Mucosa of rectum (tissue), 2 donors: ENCODE measurements at regions not wholly inside any gene's neighbourhood (a gene's known extent, or its start where the extent isn't known, plus 50 kb on each side); places are given as distances from the start of the nearest gene placed in this dataset.

Source experiments
- H3K27ac ChIP-seq, 2 donors: one replicate each; pipeline ENCODE4 v1.7.0; 2013; ENCODE audit warnings: inconsistent platforms in 2 of 2, low read depth in 2 of 2, low read length in 2 of 2
- H3K27me3 ChIP-seq, 2 donors: one replicate each; pipeline ENCODE4 v1.7.0; 2013; ENCODE audit warnings: low read length in 2 of 2; ENCODE audit not compliant: control insufficient read depth in 2 of 2, insufficient read depth in 2 of 2
- H3K36me3 ChIP-seq, 2 donors: one replicate each; pipeline ENCODE4 v1.7.0; 2013; ENCODE audit warnings: low read length in 2 of 2; ENCODE audit not compliant: control insufficient read depth in 2 of 2, insufficient read depth in 2 of 2
- H3K4me1 ChIP-seq, 2 donors: one replicate each; pipeline ENCODE4 v1.7.0; 2013; ENCODE audit warnings: low read length in 2 of 2, mild to moderate bottlenecking in 1 of 2; ENCODE audit not compliant: control insufficient read depth in 2 of 2, insufficient read depth in 2 of 2
- H3K4me3 ChIP-seq, 2 donors: one replicate each; pipeline ENCODE4 v1.7.0; 2013; ENCODE audit warnings: low read length in 2 of 2
- H3K9ac ChIP-seq, 2 donors: one replicate each; pipeline ENCODE4 v1.7.0; 2013; ENCODE audit warnings: low read length in 2 of 2, low read depth in 1 of 2, mild to moderate bottlenecking in 1 of 2
- H3K9me3 ChIP-seq, 2 donors: one replicate each; pipeline ENCODE4 v1.7.0; 2013; ENCODE audit warnings: low read length in 2 of 2; ENCODE audit not compliant: control insufficient read depth in 2 of 2
- donor health status: healthy.
- donor health status: Normal muscosa, but diverticular disease.

DNA sequence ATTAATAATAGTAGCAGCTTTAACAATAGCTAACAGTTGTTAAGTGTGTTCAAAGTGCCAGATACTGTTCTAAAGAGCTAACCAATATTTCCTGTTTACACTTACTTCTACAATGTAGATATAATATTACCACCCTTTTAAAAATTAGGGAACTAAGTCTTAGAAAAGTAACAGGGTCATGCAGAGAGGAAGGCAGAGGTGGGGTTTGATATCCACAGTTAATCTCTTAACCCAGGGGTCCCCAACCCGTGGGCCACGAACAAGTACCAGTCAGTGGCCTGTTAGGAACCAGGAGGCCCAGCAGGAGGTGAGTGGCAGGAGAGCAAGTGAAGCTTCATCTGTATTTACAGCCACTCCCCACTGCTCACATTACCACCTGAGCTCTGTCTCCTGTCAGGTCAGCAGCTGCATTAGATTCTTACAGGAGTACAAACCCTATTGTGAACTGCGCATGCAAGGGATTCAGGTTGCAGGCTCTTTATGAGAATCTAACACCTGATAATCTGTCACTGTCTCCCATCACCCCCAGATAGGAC, 89.1 kb downstream of the ACTL7B start:
- no peak overlapping the region for H3K4me3 ChIP-seq
- H3K27ac ChIP-seq, result no peak overlapping the region
- no peaks in the 10 kb centered on the region for H3K27me3 ChIP-seq
- H3K9me3 ChIP-seq, result peaks cover 0 to 2% of the 10 kb centered on the region in 2 donors
- H3K9ac ChIP-seq, result no peak overlapping the region
- H3K36me3 ChIP-seq, result no peaks in the 10 kb centered on the region
- H3K4me1 ChIP-seq, result no peaks in the 10 kb centered on the region

DNA sequence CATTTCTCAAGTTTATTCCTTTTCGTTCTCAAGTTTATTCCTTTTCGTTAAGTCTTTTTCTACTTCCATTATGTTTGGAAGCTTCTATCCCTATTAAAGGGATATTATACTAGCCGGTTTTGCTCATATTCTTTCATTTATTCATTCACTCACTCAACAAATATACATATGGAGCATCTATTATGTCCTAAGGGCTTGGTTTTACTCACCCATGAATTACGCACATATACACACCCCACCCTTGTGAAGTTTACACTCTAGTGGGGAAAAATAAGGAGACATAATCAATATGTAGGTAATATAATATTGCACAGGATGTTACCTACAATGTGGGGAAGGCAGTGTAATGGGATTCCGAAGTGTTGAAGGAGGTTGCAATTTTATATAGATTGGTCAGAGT, 90.5 kb downstream of the ACTL7B start:
- no peaks in the 10 kb centered on the region for H3K27me3 ChIP-seq
- H3K36me3 ChIP-seq, result no peaks in the 10 kb centered on the region
- no peak overlapping the region for H3K9ac ChIP-seq

GRCh38 chr9:108762348-108763055, 93.3 kb downstream of the ACTL7B start:
- H3K9ac ChIP-seq, result no peak overlapping the region
- no peaks in the 10 kb centered on the region for H3K9me3 ChIP-seq
- H3K27ac ChIP-seq, result no peak overlapping the region
- no peaks in the 10 kb centered on the region for H3K4me1 ChIP-seq
- no peaks in the 10 kb centered on the region for H3K36me3 ChIP-seq
- H3K4me3 ChIP-seq, result no peak overlapping the region
- no peaks in the 10 kb centered on the region for H3K27me3 ChIP-seq

More for the DNA sequence above, 90.5 kb downstream of the ACTL7B start:
- H3K4me3 ChIP-seq, result no peak overlapping the region
- H3K9me3 ChIP-seq, result peaks cover 0 to 2% of the 10 kb centered on the region in 2 donors
- no peak overlapping the region for H3K27ac ChIP-seq
- H3K4me1 ChIP-seq, result no peaks in the 10 kb centered on the region

GRCh38 chr9:108761655-108762347, 94.0 kb downstream of the ACTL7B start:
- Histone ChIP-seq H3K27me3 (no peaks in the 10 kb centered on the region), H3K9ac (no peak overlapping the region), H3K4me3 (no peak overlapping the region), H3K4me1 (no peaks in the 10 kb centered on the region), H3K36me3 (no peaks in the 10 kb centered on the region), H3K9me3 (no peaks in the 10 kb centered on the region), H3K27ac (no peak overlapping the region)

DNA sequence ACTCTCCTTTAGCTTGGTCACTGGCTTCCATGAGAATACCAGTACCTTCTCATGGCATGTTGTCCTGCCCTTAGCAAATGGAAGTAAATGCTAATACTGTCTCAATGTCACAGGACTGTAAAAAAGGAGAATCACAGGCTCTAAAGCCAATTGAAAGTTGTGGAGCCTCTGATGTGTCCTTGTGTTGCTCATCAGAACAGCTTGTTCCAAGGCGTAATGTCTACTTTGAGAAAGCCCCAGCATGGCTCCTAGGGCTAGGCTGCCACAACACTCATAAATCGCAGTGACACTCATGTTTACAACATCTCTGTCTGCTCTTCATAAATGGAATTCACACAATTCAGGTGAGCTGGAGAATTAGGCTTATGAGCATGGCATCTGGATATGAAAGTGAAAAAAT, 94.9 kb downstream of the ACTL7B start:
- Histone ChIP-seq H3K27ac (no peak overlapping the region), H3K9me3 (no peaks in the 10 kb centered on the region), H3K4me3 (no peak overlapping the region), H3K4me1 (no peaks in the 10 kb centered on the region), H3K27me3 (no peaks in the 10 kb centered on the region), H3K9ac (no peak overlapping the region), H3K36me3 (no peaks in the 10 kb centered on the region)

- Histone ChIP-seq H3K27ac (no peak overlapping the region), H3K4me3 (no peak overlapping the region), H3K4me1 (no peaks in the 10 kb centered on the region), H3K9ac (no peak overlapping the region), H3K27me3 (no peaks in the 10 kb centered on the region), H3K9me3 (no peaks in the 10 kb centered on the region), H3K36me3 (no peaks in the 10 kb centered on the region)
These were observed 96.0 kb downstream of the ACTL7B start for GRCh38 chr9:108759835-108760234.

- Histone ChIP-seq H3K36me3 (no peaks in the 10 kb centered on the region), H3K4me1 (no peaks in the 10 kb centered on the region), H3K27me3 (no peaks in the 10 kb centered on the region), H3K4me3 (no peak overlapping the region), H3K9me3 (no peaks in the 10 kb centered on the region), H3K27ac (no peak overlapping the region), H3K9ac (no peak overlapping the region)
These were observed 96.4 kb downstream of the ACTL7B start for GRCh38 chr9:108759399-108759798.

DNA sequence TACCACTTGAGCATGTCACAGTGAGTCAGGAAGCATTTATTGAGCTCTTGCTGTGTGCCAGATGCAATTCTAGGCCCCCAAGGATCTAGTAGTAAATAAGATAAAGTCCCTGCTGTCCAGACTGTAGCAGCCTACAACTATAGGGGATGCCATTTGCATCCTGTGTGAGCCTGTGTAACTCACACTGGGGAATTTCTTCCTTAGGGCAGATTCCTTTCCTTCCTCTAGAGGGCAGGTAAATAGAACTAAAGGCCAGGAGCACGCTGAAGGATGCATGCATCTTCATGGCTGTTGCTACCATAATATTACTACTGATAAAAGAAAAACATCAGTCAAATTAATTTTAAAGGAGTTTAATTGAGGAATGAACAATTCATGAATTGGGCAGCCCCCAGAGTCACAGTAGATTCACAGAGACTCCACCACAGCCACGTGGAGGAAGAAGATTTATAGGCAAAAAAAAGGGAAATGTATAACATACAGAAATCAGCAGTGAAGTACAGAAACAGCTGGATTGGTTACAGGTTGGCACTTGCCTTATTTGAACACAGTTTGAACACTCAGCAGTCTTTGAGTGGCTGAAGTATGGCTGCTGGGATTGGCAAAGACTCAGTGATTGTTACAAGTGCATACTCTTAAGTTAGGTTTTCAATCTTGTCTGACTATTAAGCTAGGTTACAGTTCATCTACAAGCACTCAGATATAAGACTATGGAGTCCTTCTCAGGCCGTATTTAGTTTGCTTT, 98.9 kb downstream of the ACTL7B start:
- H3K27ac ChIP-seq, result no peak overlapping the region
- no peaks in the 10 kb centered on the region for H3K27me3 ChIP-seq
- H3K36me3 ChIP-seq, result no peaks in the 10 kb centered on the region
- H3K4me1 ChIP-seq, result no peaks in the 10 kb centered on the region
- no peak overlapping the region for H3K9ac ChIP-seq
- no peak overlapping the region for H3K4me3 ChIP-seq
- H3K9me3 ChIP-seq, result no peaks in the 10 kb centered on the region

DNA sequence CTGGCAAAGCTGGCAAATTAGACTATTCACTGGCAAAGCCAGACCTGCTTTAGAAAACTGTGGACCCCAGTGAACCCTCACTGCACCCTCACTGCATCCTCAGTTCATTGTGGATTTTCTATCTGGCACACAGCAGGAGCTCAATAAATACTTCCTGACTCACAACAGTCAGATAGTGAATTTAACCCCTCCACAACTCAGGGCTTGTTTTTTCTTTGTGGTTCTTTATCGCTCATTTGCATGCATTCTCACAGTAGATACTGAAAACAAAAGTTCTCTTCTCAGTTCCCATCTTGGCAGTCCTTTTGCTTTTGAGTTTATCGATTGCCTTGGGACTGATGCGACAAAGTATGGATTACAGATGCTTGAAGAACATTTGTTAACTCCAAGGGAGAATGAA, 99.8 kb downstream of the ACTL7B start:
- no peak overlapping the region for H3K9ac ChIP-seq
- no peak overlapping the region for H3K27ac ChIP-seq
- H3K9me3 ChIP-seq, result no peaks in the 10 kb centered on the region
- no peaks in the 10 kb centered on the region for H3K27me3 ChIP-seq
- H3K36me3 ChIP-seq, result no peaks in the 10 kb centered on the region
- no peak overlapping the region for H3K4me3 ChIP-seq
- H3K4me1 ChIP-seq, result no peaks in the 10 kb centered on the region

DNA sequence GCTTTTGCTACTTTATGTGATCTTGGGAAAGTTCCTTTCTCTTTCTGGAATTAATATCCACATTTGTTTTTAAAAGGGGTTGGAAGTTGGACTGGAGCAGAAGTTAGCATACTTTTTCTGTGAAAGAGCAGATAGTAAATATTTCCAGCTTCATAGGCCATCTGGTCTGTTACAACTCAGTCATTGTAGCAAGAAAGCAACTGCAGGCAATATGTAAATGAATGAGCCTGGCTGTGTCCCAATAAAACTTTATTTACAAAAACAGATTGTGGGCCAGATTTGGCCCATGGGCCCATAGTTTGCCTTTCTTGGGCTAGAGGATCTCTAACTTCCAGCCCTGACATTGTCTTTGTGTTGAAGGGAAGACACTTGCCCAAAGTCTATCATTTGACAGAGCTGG, 104.4 kb downstream of the ACTL7B start:
- H3K27ac ChIP-seq, result no peak overlapping the region
- peaks cover 0 to 5% of the 10 kb centered on the region in 2 donors for H3K4me1 ChIP-seq
- no peak overlapping the region for H3K9ac ChIP-seq
- no peaks in the 10 kb centered on the region for H3K27me3 ChIP-seq
- no peak overlapping the region for H3K4me3 ChIP-seq
- no peaks in the 10 kb centered on the region for H3K9me3 ChIP-seq
- no peaks in the 10 kb centered on the region for H3K36me3 ChIP-seq
